HFFc6 (cell line): ENCODE measurements at regions not wholly inside any gene's neighbourhood (a gene's known extent, or its start where the extent isn't known, plus 50 kb on each side); places are given as distances from the start of the nearest gene placed in this dataset.

ENCODE experiments used
- DNase-seq: peaks from one replicate; pipeline ENCODE4 v3.0.0-alpha.2; 2018
- H3K27ac Mint-ChIP-seq: 2 replicates; pipeline ENCODE4 v1.8.0; 2020; ENCODE audit warnings: mild to moderate bottlenecking, mixed read lengths
- H3K27me3 Mint-ChIP-seq: 2 replicates; pipeline ENCODE4 v1.8.0; 2021; ENCODE audit warnings: mild to moderate bottlenecking, moderate library complexity, mixed read lengths; ENCODE audit not compliant: insufficient read depth
- H3K36me3 Mint-ChIP-seq: 2 replicates; pipeline ENCODE4 v1.8.0; 2021; ENCODE audit warnings: low read depth, mixed read lengths
- H3K4me1 Mint-ChIP-seq: 2 replicates; pipeline ENCODE4 v1.8.0; 2020; ENCODE audit warnings: low read depth, mixed read lengths
- H3K4me3 Mint-ChIP-seq: 2 replicates; pipeline ENCODE4 v1.8.0; 2020; ENCODE audit warnings: mild to moderate bottlenecking, moderate library complexity, mixed read lengths
- H3K9me3 Mint-ChIP-seq: 2 replicates; pipeline ENCODE4 v1.8.0; 2020; ENCODE audit warnings: mild to moderate bottlenecking, mixed read lengths
- CTCF ChIP-seq: fragments of 200-600 bp; sonication (generic); IDR thresholded peaks from 2 replicates; pipeline ENCODE4 v1.5.0; 2021; ENCODE audit warnings: antibody characterized with exemption, mild to moderate bottlenecking

- H3K36me3 Mint-ChIP-seq: no peaks in the 10 kb centered on the region
- no peak overlapping the region for H3K27ac Mint-ChIP-seq
- no peak for DNase-seq
- H3K27me3 Mint-ChIP-seq: no peaks in the 10 kb centered on the region; the same call in 1 of the 2 replicates
- no peak overlapping the region for H3K4me3 Mint-ChIP-seq
- TF ChIP-seq CTCF: no peak
- H3K9me3 Mint-ChIP-seq: no peaks in the 10 kb centered on the region
- peaks cover 42% of the 10 kb centered on the region for H3K4me1 Mint-ChIP-seq
These were observed 208.2 kb upstream of the ZNF217 start for GRCh38 chr20:53801609-53802370.

- DNase-seq: no peak
- no peaks in the 10 kb centered on the region for H3K9me3 Mint-ChIP-seq
- H3K4me3 Mint-ChIP-seq: no peak overlapping the region
These were observed 207.4 kb upstream of the ZNF217 start for GRCh38 chr20:53800883-53801604.

GRCh38 chr20:53800418-53800817 lies 206.8 kb upstream of the ZNF217 start:
- Mint-ChIP-seq H3K4me3 (no peak overlapping the region), H3K27ac (no peak overlapping the region), H3K4me1 (peaks cover 36% of the 10 kb centered on the region), H3K9me3 (no peaks in the 10 kb centered on the region), H3K27me3 (no peaks in the 10 kb centered on the region), H3K36me3 (no peaks in the 10 kb centered on the region)
- TF ChIP-seq CTCF: no peak
- no peak for DNase-seq

More at GRCh38 chr20:53800883-53801604, 207.4 kb upstream of the ZNF217 start:
- no peaks in the 10 kb centered on the region for H3K36me3 Mint-ChIP-seq
- no peak overlapping the region for H3K27ac Mint-ChIP-seq
- no peak for TF ChIP-seq CTCF
- H3K27me3 Mint-ChIP-seq: no peaks in the 10 kb centered on the region; the same call in 1 of the 2 replicates
- H3K4me1 Mint-ChIP-seq: peaks cover 38% of the 10 kb centered on the region

GRCh38 chr20:53797085-53797484 lies 203.4 kb upstream of the ZNF217 start:
- no peaks in the 10 kb centered on the region for H3K9me3 Mint-ChIP-seq
- H3K27me3 Mint-ChIP-seq: no peaks in the 10 kb centered on the region
- H3K36me3 Mint-ChIP-seq: peaks cover 8% of the 10 kb centered on the region; the same call in 1 of the 2 replicates
- no peak for TF ChIP-seq CTCF
- H3K27ac Mint-ChIP-seq: no peak overlapping the region
- H3K4me1 Mint-ChIP-seq: peaks cover 43% of the 10 kb centered on the region
- no peak for DNase-seq
- H3K4me3 Mint-ChIP-seq: no peak overlapping the region

- H3K4me1 Mint-ChIP-seq: peaks cover 53% of the 10 kb centered on the region
These were observed 201.5 kb upstream of the ZNF217 start for GRCh38 chr20:53795170-53795569.

More at GRCh38 chr20:53795170-53795569, 201.5 kb upstream of the ZNF217 start:
- H3K9me3 Mint-ChIP-seq: no peaks in the 10 kb centered on the region
- no peaks in the 10 kb centered on the region; the same call in 1 of the 2 replicates for H3K27me3 Mint-ChIP-seq
- peak overlapping the region; percentile 95 for H3K27ac Mint-ChIP-seq
- no peak overlapping the region for H3K4me3 Mint-ChIP-seq
- H3K36me3 Mint-ChIP-seq: peaks cover 8% of the 10 kb centered on the region; the same call in 1 of the 2 replicates
- DNase-seq: peak; percentile 65
- TF ChIP-seq CTCF: no peak
